SU-DHL-6 (cell line): ENCODE measurements at regions not wholly inside any gene's neighbourhood (a gene's known extent, or its start where the extent isn't known, plus 50 kb on each side); places are given as distances from the start of the nearest gene placed in this dataset.

Source experiments
- H2AFZ ChIP-seq: fragments of 200-600 bp; sonication (generic); 2 replicates; pipeline ENCODE4 v1.6.1; 2014; ENCODE audit warnings: low read depth, mild to moderate bottlenecking, moderate library complexity, mixed read lengths, antibody characterized with exemption, low read length; ENCODE audit not compliant: severe bottlenecking
- H3F3A ChIP-seq: fragments of 200-600 bp; shearing (Covaris generic); 2 replicates; pipeline ENCODE4 v1.6.0; 2016; ENCODE audit warnings: antibody characterized with exemption, mild to moderate bottlenecking; ENCODE audit not compliant: insufficient read depth
- H3K27ac ChIP-seq: fragments of 200-600 bp; sonication (generic); 2 replicates; pipeline ENCODE4 v1.5.1; 2016; ENCODE audit warnings: low read depth, mild to moderate bottlenecking, low read length, moderate library complexity, mixed read lengths
- H3K27me3 ChIP-seq: fragments of 200-600 bp; sonication (generic), shearing (Covaris generic); 2 replicates; pipeline ENCODE4 v1.6.0; 2014; ENCODE audit warnings: mild to moderate bottlenecking, low read length
- H3K36me3 ChIP-seq: fragments of 200-600 bp; sonication (generic); 2 replicates; pipeline ENCODE4 v1.6.1; 2014; ENCODE audit warnings: mild to moderate bottlenecking, low read length, mixed read lengths
- H3K4me2 ChIP-seq: fragments of 300-600, 200-600 bp; shearing (Covaris generic), sonication (generic); 2 replicates; pipeline ENCODE4 v1.6.0; 2014; ENCODE audit warnings: low read length, low read depth, mild to moderate bottlenecking; ENCODE audit not compliant: poor library complexity, severe bottlenecking
- H3K4me3 ChIP-seq: fragments of 200-600 bp; sonication (generic); 2 replicates; pipeline ENCODE4 v1.5.1; 2014; ENCODE audit warnings: antibody characterized with exemption, low read length, mild to moderate bottlenecking, mixed read lengths; ENCODE audit not compliant: insufficient read depth, poor library complexity, severe bottlenecking
- H3K79me2 ChIP-seq: fragments of 200-600 bp; sonication (generic); 2 replicates; pipeline ENCODE4 v1.6.1; 2014; ENCODE audit warnings: mild to moderate bottlenecking, low read length, moderate library complexity; ENCODE audit not compliant: insufficient read depth
- H3K9ac ChIP-seq: fragments of 200-600 bp; sonication (generic); 2 replicates; pipeline ENCODE4 v1.7.0; 2014; ENCODE audit warnings: mild to moderate bottlenecking, low read length
- H3K9me2 ChIP-seq: fragments of 200-600 bp; sonication (generic); replicated peaks from 2 replicates; pipeline ENCODE4 v1.6.1; 2014; ENCODE audit warnings: low read length; ENCODE audit not compliant: insufficient read depth
- H3K9me3 ChIP-seq: fragments of 200-600 bp; sonication (generic); 2 replicates; pipeline ENCODE4 v1.6.1; 2014; ENCODE audit warnings: low read length, mixed read lengths; ENCODE audit not compliant: insufficient read depth
- H4K20me1 ChIP-seq: fragments of 200-600 bp; sonication (generic); 2 replicates; pipeline ENCODE4 v1.6.1; 2014; ENCODE audit warnings: low read depth, mild to moderate bottlenecking, antibody characterized with exemption, low read length, moderate library complexity, mixed read lengths
- EZH2phosphoT487 ChIP-seq: fragments of 200-600 bp; sonication (generic), shearing (Covaris generic); conservative IDR thresholded peaks from 2 replicates; pipeline ENCODE4 v1.6.1; 2018; ENCODE audit warnings: mild to moderate bottlenecking, antibody characterized with exemption, low read length, moderate library complexity, mixed read lengths
- TF ChIP-seq, protein P1 (sequence below): fragments of 200-600 bp; sonication (generic); IDR thresholded peaks from one replicate; pipeline ENCODE4 v1.5.1; 2017; ENCODE audit warnings: antibody characterized with exemption, mild to moderate bottlenecking, low read length, moderate library complexity; ENCODE audit not compliant: insufficient read depth, poor library complexity, severe bottlenecking

DNA sequence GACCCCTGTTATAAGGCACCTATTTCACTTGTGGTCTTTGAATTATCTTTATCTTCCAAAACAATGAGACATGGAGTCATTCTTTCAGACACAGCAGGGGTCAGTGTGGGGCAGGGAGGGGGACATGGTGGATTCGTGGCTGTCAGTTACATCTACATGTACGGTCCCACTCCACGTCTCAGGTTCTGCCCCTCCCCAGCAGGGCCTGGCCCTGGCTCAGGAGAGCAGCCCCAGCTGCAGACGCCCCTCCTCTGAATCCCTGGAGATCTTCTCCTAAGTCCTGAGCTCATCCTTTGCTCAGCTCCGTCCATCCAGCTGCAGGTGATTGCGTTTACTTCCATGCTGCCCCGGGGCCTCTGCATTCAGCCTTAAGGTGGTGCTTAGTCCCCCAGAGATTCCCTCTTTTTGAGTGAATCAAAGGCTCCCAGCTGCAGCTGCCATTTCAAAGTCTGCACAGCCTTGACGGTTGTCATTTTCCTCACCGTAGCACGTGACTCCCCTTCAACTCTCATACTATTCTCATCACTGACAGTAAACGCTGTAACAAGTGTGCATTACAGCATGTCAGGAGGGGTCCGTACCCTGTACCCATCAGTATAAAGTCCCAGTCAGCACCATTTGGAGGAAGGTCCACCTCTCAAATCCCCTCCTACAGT lies 113.4 kb upstream of the TCERG1L start:
- Histone ChIP-seq H3K4me3 (no peak overlapping the region), H3F3A (no peaks in the 10 kb centered on the region), H3K27me3 (no peaks in the 10 kb centered on the region), H3K9me3 (no peaks in the 10 kb centered on the region), H3K9me2 (no peaks in the 10 kb centered on the region), H3K4me2 (no peak overlapping the region), H3K27ac (no peak overlapping the region), H3K79me2 (no peaks in the 10 kb centered on the region), H3K9ac (no peak overlapping the region), H2AFZ (no peak overlapping the region), H4K20me1 (no peaks in the 10 kb centered on the region), H3K36me3 (no peaks in the 10 kb centered on the region)
- TF ChIP-seq EZH2phosphoT487 = no peak
- TF ChIP-seq, protein P1, sequence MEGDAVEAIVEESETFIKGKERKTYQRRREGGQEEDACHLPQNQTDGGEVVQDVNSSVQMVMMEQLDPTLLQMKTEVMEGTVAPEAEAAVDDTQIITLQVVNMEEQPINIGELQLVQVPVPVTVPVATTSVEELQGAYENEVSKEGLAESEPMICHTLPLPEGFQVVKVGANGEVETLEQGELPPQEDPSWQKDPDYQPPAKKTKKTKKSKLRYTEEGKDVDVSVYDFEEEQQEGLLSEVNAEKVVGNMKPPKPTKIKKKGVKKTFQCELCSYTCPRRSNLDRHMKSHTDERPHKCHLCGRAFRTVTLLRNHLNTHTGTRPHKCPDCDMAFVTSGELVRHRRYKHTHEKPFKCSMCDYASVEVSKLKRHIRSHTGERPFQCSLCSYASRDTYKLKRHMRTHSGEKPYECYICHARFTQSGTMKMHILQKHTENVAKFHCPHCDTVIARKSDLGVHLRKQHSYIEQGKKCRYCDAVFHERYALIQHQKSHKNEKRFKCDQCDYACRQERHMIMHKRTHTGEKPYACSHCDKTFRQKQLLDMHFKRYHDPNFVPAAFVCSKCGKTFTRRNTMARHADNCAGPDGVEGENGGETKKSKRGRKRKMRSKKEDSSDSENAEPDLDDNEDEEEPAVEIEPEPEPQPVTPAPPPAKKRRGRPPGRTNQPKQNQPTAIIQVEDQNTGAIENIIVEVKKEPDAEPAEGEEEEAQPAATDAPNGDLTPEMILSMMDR = no peak

DNA sequence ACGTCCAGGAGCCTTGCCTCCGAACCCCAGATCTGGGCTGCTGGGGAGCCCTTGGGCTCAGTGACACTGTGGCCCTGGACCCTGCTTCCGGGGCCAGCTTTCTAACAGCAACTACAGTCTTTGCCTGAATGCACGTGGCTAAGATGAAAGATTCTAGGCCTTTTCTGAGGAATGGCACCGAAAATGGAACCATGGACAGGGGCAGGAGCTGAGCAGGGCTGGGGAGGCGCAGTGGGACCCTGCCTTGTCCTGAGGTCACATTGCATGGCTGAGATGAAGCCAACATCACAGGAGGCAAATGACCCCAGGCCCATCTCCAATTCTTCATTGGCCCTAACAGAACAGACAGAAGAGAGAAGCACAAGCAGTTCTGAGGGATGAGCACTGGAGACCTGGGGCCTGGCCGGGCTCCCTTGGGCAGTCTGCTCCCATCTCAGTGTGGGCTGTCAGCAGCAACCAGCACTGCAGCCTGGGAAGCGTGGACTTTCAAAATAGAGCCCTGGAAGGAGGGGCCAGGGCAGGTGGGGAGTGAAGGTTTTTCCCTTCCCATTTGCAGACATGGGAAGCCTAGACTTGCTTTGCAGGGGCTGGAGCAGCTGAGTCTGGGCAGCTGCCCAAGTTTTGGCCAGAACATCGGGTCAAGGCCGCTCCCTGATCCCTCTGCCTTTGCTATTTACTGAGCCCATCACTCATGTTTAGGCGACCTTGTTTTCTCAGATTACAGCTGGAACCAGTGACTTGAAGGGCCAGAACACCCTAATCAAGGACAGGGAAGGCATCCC lies 114.4 kb upstream of the TCERG1L start:
- H3K79me2 ChIP-seq = no peaks in the 10 kb centered on the region
- H3K9me2 ChIP-seq = no peaks in the 10 kb centered on the region
- H3K9me3 ChIP-seq = no peaks in the 10 kb centered on the region
- TF ChIP-seq, protein P1 = no peak
- no peak for TF ChIP-seq EZH2phosphoT487
- H4K20me1 ChIP-seq = no peaks in the 10 kb centered on the region
- H3K4me3 ChIP-seq = no peak overlapping the region
- no peak overlapping the region for H3K4me2 ChIP-seq
- H2AFZ ChIP-seq = no peak overlapping the region
- no peaks in the 10 kb centered on the region for H3K27me3 ChIP-seq
- H3K36me3 ChIP-seq = no peaks in the 10 kb centered on the region
- no peak overlapping the region for H3K27ac ChIP-seq
- H3F3A ChIP-seq = no peaks in the 10 kb centered on the region
- H3K9ac ChIP-seq = no peak overlapping the region

GRCh38 chr10:131426534-131426898 lies 115.0 kb upstream of the TCERG1L start:
- Histone ChIP-seq H3K9me3 (no peaks in the 10 kb centered on the region), H3F3A (no peaks in the 10 kb centered on the region), H3K9ac (no peak overlapping the region), H2AFZ (no peak overlapping the region), H3K79me2 (no peaks in the 10 kb centered on the region), H4K20me1 (no peaks in the 10 kb centered on the region), H3K27ac (no peak overlapping the region), H3K4me3 (no peak overlapping the region), H3K4me2 (no peak overlapping the region), H3K27me3 (no peaks in the 10 kb centered on the region), H3K9me2 (no peaks in the 10 kb centered on the region), H3K36me3 (no peaks in the 10 kb centered on the region)
- TF ChIP-seq EZH2phosphoT487 = no peak
- TF ChIP-seq, protein P1 = no peak
